GM18508 (cell line): ENCODE measurements at regions not wholly inside any gene's neighbourhood (a gene's known extent, or its start where the extent isn't known, plus 50 kb on each side); places are given as distances from the start of the nearest gene placed in this dataset.
"Not testable (repeated sequence)": the region's sequence is repeated elsewhere in the genome, so short reads cannot be mapped to it uniquely, and the experiment has no call there.

Source experiments
- ATAC-seq: cut with Tn5 transposase; IDR thresholded peaks from one replicate; pipeline ENCODE4 v1.9.1; 2021; ENCODE audit warnings: moderate number of reproducible peaks; ENCODE audit not compliant: insufficient read depth, unreplicated experiment

DNA sequence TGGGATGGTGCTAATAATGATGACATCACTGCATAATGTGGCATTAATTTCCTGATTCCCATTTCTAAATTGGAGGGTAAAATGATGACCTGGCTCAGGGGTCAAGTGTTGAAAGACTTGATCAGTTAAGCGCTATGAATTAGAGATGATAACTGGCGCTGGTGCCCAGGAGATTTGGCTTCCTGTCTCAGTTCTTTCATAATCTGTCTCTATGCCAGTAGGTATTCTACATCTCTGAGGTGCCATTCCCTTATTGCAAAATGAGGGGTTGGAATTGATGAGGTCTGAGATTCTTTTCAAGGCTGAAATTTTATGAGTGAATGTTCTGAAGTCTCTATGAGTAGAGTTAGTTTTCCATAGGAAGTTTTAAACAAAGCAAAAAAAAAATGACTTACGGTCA, 1715.1 kb upstream of the WWC1 start:
- no peak for ATAC-seq

DNA sequence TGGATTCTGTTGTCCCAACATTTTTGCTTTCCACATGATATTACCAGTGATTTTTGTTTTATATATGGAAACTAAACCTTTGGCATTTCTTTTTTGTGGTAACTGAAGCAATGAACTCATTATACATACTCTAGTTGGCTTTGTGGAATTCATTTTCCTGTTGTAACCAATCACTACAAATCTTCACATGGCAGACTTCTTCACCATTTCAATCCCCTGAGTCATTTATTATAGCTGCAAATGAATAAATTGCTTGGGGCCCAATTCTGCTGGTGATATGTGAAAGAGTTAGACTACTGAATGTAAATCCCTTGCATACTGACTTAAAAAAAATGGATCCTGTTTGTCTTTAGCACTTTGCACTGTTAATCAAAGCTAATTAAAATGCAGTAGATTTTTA, 1709.6 kb upstream of the WWC1 start:
- no peak for ATAC-seq

GRCh38 chr5:166582416-166582815, 1709.0 kb upstream of the WWC1 start:
- ATAC-seq: no peak

GRCh38 chr5:166594567-166594966, 1696.9 kb upstream of the WWC1 start:
- no peak for ATAC-seq

GRCh38 chr5:166595274-166595951, 1696.0 kb upstream of the WWC1 start:
- ATAC-seq: no peak

DNA sequence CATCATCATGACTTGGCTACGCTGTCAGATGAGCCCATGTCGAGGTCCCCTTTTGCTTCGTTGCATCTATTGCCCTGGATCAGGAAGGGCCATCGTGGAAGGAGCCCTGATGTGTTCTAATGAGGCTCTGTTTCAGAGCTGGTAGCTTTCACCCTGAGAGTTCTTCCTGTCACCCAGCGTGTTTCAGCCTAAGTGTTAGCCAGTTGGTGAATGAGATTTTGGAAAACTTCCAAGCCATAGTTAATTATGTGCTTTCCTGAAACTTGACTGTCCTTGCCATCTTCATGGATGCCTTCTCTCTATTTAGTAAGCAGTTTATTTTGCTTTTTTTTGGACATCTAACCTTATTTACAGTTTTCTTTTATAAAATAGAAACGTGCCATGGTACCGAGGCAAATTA, 1695.4 kb upstream of the WWC1 start:
- ATAC-seq: no peak

DNA sequence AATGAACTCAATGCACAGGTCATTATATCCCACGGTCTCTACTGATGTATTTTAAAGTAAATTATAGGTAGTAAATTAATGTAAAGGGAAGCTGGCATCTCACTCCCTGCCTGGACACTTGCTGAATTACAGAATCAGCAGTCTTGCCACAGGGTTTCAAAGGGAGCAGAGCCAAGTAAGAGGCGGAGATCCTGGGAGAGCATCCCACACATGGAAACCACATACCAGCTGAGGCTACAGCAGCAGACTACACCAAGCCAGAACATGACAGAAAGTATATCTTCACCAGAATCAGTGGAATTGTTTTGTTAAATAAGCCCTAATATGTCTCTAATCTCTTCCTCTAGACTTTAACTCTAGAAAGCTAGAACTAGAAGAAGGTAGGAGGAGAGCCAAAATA, 1689.2 kb upstream of the WWC1 start:
- ATAC-seq: no peak

DNA sequence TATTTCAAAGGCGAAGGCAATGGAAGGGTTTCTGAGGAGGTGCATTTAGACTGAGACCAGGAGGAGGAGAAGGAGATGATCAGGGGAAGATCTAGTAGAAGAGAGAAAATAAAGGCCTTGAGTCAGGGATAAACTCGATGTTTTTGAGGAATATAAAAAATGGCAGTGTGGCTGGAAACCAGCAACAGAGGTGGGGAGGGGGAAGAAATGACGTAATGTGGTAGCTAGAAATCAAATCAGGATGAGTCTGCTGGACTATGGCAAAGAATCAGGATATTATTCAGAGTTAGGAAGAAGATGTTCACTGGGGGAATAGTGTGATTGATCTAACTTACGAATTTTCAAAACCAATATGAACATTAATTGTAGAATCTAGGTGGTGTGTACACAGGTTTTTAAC, 1673.9 kb upstream of the WWC1 start:
- ATAC-seq: no peak

GRCh38 chr5:166618526-166618925, 1672.9 kb upstream of the WWC1 start:
- no peak for ATAC-seq

- ATAC-seq: no peak
These were observed 1666.9 kb upstream of the WWC1 start for GRCh38 chr5:166624573-166624972.

GRCh38 chr5:166625210-166625865, 1666.1 kb upstream of the WWC1 start:
- no peak for ATAC-seq

DNA sequence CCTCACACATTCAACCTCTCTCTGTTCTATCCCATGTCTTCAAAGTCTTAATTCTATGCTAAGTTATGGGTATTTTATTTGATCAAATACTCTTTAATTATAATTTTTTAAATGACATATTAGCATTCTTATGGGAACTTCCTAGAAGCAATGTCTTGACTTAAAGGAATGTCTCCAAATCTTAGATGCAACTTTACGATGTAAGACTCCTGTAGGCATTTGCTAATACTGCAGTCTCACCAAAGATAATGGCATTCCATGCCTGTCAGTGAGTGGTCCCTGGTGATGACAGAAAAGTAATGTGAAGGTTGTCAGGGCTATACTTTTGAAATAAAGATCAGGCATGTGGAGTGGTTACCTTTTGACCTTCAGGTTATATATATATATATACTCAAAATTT, 1654.2 kb upstream of the WWC1 start:
- ATAC-seq: no peak

DNA sequence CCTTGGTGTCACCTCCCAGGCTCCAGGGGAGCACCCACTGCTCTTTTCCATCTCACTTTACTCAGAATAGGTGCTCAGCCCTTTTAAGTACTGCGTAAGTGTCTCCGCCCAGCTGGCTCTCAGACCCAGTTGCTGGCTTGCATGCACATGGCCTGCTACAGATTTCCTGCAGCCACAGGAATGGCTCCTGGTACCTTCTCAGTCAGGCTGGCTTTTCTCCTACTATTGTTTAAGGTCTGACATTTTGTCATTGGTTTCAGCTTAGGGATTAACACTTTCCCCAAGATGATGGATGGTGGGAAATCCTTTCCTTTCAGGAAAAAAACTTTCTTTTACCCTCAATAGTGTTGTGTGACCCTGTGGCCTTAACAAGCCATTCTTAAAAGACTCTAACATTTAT, 1652.3 kb upstream of the WWC1 start:
- ATAC-seq: no peak

GRCh38 chr5:166640136-166640535, 1651.3 kb upstream of the WWC1 start:
- not testable (repeated sequence) for ATAC-seq

GRCh38 chr5:166648736-166649135, 1642.7 kb upstream of the WWC1 start:
- ATAC-seq: no peak

DNA sequence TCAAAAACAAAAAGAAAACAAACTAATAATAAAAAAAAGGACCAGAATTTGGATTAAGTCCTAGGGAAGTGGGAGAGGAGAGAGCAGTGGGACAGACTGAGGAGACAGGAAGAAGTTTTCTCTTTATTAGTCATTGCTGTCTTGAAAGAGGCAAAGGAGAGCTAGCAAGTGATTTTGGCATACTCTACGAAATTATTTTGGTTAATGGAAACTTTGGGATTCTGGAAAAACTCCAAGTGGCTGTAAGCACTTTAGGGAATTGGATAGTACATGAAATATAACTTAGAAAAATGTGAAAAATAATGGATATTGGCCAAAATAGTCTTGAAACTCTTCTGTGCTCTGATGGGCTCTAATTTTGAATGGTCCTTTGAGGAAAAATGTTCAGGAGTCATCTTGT, 1641.8 kb upstream of the WWC1 start:
- ATAC-seq: no peak

DNA sequence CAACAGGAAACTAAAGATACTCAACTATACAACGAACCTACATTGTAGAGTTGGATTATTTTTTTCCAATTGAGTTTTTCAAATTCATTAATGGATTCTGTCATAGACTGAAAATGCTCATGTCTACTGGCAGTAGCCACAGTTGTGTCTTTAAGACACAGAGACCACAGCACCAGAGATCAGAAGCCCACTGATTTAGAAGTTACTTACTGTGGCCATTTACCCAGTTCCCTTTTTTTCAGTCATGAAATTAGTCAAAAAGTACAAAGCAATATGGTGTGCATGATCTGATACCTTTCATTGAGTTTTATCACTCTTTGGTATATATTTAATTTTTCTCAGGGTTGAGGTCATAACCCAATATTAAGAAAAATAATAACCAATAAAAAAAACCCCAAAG, 1640.2 kb upstream of the WWC1 start:
- no peak for ATAC-seq

DNA sequence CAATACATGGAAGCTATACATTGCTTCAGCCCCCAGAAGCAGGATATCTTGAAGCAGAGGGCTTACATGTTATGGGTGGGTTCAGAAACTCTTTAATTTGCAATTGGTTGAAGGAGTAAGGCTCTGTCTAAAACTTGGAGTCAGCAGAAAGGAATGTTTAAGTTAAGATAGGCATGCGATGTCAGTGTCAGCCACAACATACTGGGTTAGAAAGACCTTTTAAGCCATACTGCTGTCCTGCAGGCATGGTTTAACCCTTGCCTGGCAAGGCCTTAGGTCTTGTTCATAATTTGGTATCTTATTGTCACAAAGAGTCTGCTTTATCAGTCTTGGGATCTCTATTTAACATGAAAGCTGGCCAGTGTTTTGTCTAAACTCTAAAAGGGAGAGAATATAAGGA, 1619.6 kb upstream of the WWC1 start:
- no peak for ATAC-seq

- ATAC-seq: no peak
These were observed 1619.0 kb upstream of the WWC1 start for GRCh38 chr5:166672431-166672830.

- no peak for ATAC-seq
These were observed 1613.6 kb upstream of the WWC1 start for GRCh38 chr5:166677891-166678290.

- ATAC-seq: no peak
These were observed 1612.1 kb upstream of the WWC1 start for GRCh38 chr5:166679331-166679730.

- no peak for ATAC-seq
These were observed 1596.1 kb upstream of the WWC1 start for GRCh38 chr5:166695326-166695725.
